ENCODE measurements at regions not wholly inside any gene's neighbourhood (a gene's known extent, or its start where the extent isn't known, plus 50 kb on each side); places are given as distances from the start of the nearest gene placed in this dataset.

DNA sequence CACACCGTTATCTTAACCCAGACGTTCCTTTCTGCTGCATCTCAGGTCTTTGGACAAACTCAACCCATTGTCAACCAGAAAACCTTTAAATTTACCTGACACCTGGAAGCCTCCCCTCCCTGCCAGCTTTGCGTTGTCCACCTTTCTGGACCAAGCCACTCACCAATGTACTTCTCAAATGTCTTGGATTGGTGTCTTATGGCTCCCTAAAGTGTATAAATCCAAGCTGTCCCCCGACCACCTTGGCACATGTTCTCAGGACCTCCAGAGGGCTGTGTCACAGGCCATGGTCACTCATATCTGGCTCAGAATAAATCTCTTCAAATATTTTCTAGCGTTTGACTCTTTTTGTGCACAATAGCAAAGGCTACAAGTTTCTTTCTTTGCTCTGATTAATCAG is 250.0 kb downstream of the DLL1 start:
- no peak for TF ChIP-seq CTCF (IDR thresholded peaks at IDR 0.05; ENCODE audit: poor library complexity)
- TF ChIP-seq EZH2phosphoT487 (IDR thresholded peaks at IDR 0.05; ENCODE audit: low read depth, severe bottlenecking, unreplicated experiment): no peak
